ENCODE measurements at regions not wholly inside any gene's neighbourhood (a gene's known extent, or its start where the extent isn't known, plus 50 kb on each side); places are given as distances from the start of the nearest gene placed in this dataset.
"Not testable (repeated sequence)": the region's sequence is repeated elsewhere in the genome, so short reads cannot be mapped to it uniquely, and the experiment has no call there.

DNA sequence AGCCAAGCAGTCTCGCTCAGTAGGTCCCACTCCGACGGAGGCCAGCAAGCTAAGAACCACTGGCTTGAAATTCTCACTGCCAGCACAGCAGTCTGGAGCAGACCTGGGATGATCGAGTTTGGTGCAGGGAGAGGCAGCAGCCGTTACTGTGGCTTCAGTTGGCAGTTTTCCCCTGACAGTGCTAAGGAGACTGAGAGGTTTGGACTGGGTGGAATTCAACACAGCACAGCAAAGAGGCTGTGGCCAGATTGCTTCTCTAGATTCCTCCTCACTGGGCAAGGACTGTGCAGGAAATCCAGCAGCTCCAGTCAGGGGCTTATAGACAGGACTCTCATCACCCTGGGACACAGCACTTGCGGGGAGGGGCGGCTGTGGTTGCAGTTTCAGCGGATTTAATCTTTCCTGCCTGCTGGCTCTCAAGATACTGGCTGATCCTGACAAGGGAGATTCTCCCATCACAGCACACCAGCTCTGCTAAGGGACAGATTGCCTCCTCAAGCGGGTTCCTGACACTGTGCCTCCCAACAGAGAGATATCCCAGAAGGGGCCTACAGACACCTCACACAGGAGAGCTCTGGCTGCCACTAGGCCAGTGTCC is 122.1 kb downstream of the YIPF5 start:
- no peak for DNase-seq

- DNase-seq: not testable (repeated sequence)
These were observed 115.1 kb downstream of the YIPF5 start for GRCh38 chr5:144055391-144055790.

- DNase-seq: not testable (repeated sequence)
These were observed 110.4 kb downstream of the YIPF5 start for GRCh38 chr5:144060091-144060490.

DNA sequence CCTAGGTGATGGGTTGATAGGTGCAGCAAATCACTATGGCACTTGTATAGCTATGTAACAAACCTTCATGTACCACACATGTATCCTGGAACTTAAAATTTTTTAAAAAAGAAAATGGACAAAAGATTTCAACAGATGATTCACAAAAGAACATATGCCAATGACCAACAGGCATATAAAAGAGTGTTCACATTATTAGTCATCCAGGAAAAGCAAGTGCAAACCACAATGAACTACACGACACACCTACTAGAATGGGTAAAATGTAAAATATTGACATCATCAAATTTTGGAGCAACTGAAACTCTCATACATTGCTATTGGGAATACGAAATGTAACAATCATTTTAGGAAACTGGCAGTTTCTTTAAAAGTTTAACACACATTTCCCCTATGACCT is 109.9 kb downstream of the YIPF5 start:
- no peak for DNase-seq

DNA sequence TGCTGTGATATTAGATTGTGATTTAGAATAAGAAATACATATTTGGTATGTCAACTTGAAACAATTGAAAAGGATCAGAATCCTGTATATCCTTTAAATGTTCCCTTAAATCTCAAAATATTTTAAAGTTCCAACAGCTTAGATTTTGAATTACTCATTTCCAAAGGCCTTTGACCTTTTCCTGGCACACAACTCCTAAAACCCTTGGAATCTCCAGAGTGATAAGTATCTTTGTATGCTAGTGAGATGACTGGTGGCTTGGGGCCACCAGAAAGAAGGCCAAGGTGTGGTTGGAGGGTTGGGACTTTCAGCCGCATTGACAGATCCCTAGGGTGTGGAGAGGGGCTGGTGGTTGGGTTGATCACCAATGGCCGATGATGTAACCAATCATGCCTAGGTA is 104.7 kb downstream of the YIPF5 start:
- DNase-seq: no peak

GRCh38 chr5:144072518-144072927 is 97.9 kb downstream of the YIPF5 start:
- no peak for DNase-seq

DNA sequence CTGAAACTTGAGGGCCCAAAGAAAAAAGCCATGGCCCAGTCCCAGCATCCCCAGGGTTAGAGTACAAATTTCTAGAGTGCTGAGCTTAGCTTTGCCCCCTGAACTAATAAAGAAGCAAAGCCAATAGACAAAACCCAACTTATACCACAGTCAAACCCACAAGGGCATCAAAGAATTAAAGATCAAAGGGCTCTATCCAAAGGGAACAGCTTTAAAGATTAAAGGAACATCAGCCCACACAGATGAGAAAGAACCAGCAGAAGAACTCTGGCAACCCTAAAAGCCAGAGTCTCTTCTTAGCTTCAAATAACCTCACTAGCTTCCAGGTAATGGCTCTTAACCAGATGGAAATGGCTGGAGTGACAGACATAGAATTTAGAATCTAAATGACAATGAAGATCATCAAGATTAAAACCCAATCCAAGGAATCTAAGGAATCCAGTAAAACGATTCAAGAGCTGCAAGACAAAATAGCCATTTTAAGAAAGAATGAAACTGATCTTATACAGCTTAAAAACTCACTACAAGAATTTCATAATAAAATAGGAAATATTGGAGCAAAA is 93.9 kb downstream of the YIPF5 start:
- no peak for DNase-seq

DNA sequence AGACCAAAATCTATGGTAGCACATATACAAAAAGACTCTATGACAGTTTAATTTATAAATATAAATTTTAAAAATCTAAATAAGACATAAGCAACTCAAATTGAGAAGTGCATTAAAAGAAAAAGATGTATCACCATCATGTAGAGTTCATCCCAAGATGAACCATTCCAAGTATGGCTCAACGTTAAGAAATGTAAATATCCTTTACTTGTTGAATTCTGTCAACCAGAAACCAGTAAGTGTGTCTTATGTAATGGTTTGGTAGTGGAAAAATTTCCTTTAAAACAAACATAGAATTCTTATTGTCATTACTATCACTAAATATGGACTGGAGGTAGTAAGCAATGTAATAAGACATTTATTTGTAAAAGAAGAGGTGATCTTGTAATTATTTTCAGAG is 87.3 kb downstream of the YIPF5 start:
- no peak for DNase-seq

DNA sequence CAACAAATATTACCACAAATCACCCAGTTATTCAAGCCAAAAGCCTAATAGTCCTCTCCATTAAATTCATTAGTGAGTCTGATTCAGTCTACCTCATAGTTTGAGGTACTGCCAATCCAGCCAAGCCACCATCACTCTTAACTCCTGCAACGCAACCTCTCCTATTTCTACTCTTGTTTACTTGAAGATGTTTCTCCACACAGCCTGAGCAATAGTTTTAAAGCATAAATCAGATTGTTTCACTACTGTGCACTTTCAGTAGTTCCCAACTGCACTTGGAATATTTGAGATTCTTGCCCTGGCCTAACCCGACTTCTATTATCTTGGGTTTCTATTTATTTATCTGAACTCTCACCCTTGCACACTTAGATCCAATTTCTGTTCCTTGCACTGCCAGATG is 85.5 kb downstream of the YIPF5 start:
- no peak for DNase-seq

DNA sequence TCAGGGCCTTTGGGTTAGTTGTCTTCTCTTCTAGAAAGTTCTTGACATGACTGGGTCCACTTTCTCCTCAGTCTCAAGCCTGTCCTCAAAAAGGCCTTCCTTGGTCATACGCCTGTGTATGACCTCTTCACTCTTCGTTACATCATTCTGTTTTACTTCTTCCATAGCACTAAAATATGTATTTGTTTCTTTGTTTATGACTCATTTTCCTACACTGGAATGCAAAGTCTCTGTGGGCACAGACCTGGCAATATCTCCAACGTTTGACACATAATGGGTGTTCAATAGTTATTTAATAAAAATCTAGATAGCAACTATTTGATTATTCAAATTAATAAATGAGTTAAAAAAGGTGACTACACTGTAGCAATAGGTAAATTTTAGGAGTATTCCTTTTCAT is 85.1 kb downstream of the YIPF5 start:
- DNase-seq: no peak

GRCh38 chr5:144086295-144086694 is 84.2 kb downstream of the YIPF5 start:
- DNase-seq: no peak

DNA sequence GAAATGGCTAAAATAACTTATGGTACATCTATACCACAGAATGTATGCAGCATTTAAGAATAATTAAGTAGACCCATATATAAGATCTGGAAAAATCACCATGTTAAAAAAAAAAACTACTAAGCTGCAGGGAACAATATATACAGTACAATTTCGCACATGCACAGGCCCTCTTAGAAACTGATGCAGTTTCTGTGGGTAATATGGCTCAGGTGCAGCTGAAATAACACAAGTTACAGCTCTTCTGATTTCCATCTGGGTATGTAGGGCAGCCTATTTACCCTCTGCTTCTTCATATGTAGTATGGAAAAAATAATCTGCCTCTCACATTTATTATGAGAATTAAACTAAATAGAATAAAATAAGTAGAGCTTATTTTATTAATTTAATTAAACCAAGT is 82.9 kb downstream of the YIPF5 start:
- no peak for DNase-seq

GRCh38 chr5:144088206-144089064 is 82.0 kb downstream of the YIPF5 start:
- DNase-seq: no peak

DNA sequence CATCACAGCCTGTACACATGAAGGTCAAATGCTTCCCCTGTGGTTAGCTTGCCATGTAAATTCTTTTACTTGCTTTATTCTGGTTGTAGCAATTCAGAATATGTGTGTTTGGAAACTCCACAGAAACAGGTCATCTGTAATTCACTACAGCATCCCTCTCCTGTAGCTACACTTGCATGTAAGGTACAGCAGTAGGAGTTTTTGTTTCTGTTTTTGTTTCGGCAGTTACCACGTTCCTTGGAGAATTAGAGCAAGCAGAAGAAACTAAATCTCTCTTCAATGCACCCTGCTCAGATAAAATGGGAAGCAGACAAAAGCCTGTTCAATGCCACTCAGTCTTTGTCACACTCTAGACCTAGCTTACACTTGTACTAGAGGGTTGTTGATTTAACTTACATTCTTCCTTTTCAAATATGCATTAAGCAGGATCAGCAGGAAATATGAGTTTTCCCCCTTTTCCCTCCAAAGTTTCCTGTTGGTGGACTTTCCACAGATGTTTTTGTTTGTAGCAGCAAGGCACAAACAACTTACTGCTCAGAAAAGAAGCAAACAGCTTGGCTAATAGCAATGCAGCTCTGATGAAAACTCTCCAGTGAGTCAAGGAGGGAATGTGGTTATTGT is 80.9 kb downstream of the YIPF5 start:
- no peak for DNase-seq

DNA sequence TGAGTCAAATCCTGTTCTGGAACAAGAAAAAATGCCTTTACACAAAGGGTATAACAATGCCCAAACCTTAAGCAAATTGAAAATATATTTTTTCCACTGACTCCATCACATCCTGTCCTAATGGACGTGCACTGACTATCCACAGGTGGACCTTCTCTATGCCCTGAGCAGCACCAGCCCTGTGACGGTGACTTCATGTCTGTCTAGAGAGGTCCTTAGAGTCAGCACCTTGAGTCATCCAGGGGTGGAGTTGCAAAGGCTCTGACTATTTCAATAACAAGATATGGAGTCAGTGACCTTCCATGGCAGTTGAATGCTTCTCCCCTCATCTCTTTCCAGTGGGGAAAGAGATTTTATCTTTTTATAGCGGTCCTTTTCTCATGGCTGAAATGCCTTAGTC is 78.0 kb downstream of the YIPF5 start:
- no peak for DNase-seq

DNA sequence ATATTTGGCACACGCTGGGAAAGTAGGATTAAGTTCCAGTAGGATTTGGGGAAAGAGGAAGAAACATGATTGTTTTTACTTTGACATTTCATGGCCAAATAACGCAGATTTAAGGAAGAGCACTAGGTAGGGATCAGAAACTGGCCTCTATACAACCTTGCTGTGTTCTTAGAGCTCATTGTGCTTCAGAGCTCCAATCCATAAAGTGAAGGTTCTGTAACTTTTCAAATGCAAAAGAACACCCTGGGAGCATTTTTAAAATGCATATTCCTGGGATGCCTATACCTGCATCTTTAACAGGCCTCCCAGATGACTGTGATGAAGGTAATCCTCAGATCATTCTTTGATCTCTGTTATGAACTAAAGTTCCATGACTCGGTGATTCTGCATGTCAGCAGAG is 77.1 kb downstream of the YIPF5 start:
- no peak for DNase-seq

DNA sequence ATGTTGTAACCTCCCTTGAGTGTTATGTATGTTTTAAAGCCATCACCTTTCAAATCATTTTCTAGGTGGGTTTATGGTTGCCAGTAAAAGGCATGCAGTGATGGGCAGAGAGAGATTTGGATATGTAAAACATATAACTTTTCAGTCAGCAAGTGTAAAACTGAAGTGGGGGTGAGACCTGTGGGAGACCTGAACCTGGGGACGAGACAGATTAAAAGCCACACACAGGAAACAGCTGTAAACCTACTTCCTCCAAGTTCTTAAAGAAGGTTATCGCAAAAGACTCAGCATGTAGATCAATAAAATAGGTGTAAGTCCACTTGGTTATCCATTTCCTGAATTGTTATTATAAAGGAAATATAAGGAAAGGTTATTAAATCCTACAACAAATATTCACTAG is 76.6 kb downstream of the YIPF5 start:
- DNase-seq: no peak

- no peak for DNase-seq
These were observed 69.8 kb downstream of the YIPF5 start for GRCh38 chr5:144100702-144101101.

GRCh38 chr5:144101616-144102015 is 68.8 kb downstream of the YIPF5 start:
- DNase-seq: no peak

- DNase-seq: no peak
These were observed 68.1 kb downstream of the YIPF5 start for GRCh38 chr5:144102361-144102760.

DNA sequence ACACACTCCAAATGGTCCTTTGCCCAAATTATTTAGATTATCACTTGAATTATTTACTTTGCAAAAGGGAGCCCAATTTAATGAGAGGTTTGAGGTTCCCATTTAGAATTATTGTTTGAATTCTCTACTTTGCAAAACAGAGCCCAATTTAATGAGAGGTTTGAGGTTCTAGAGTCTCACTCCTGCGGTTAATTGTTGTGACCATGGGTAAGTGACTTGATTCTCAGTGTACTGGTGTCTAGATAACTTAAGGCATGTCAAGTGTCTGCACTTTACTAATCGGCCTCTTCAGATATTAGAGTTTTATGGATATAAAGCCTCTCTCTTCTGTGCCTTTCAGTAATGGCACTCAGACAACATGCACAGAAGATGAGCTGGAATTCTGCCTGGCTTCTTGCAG is 67.5 kb downstream of the YIPF5 start:
- DNase-seq: no peak

Data from anterior cingulate cortex (tissue), 58 donors.